Testis (tissue), 2 donors: ENCODE measurements at regions not wholly inside any gene's neighbourhood (a gene's known extent, or its start where the extent isn't known, plus 50 kb on each side); places are given as distances from the start of the nearest gene placed in this dataset.

Experiments used
- DNase-seq: peaks from one replicate; pipeline ENCODE4 v3.0.0-alpha.2; 2019
- H3K27ac ChIP-seq, 2 donors: fragments of 200-600 bp; sonication (generic); one replicate each; pipeline ENCODE4 v1.5.1; 2019
- H3K27me3 ChIP-seq: fragments of 200-600 bp; sonication (generic); one replicate; pipeline ENCODE4 v1.5.1; 2019
- H3K36me3 ChIP-seq: fragments of 200-600 bp; sonication (generic); one replicate; pipeline ENCODE4 v1.5.1; 2017; ENCODE audit warnings: low read depth; ENCODE audit errors: missing control alignments
- H3K4me1 ChIP-seq: fragments of 200-600 bp; sonication (generic); one replicate; pipeline ENCODE4 v1.5.1; 2019
- H3K4me3 ChIP-seq, 2 donors: fragments of 200-600 bp; sonication (generic); one replicate each; pipeline ENCODE4 v1.5.1; 2017 to 2019
- H3K9me3 ChIP-seq: fragments of 200-600 bp; sonication (generic); one replicate; pipeline ENCODE4 v1.5.1; 2017
- CTCF ChIP-seq, 3 experiments: fragments of 450-650 bp in 2 of 3; fragments of 200-600 bp in 1 of 3; sonication (generic) in 1 of 3; IDR thresholded peaks; one replicate each; pipeline ENCODE4 v1.5.1; 2016 to 2019; ENCODE audit warnings: antibody characterized with exemption in 3 of 3, mild to moderate bottlenecking in 2 of 3, moderate library complexity in 1 of 3
- POLR2A ChIP-seq: fragments of 450-650 bp; IDR thresholded peaks from one replicate; pipeline ENCODE4 v1.6.1; 2017; ENCODE audit warnings: antibody characterized with exemption, mild to moderate bottlenecking, moderate library complexity
- WGBS, 2 donors: methylation state at CpG; one replicate each; pipeline ENCODE4 v1.1.5; 2018; 5-methylcytosine and 5-hydroxymethylcytosine counted together
- intact Hi-C: fragments of 100-400 bp; cut with DNase I; formaldehyde crosslinking; loops from one replicate; pipeline ENCODE4 v1.15.1; 2023; ENCODE audit warnings: low total_unique reads

- no peak for TF ChIP-seq POLR2A
- no peak for TF ChIP-seq CTCF (IDR thresholded peaks at IDR 0.05)
- 67 to 70% methylated on average over 4 of the region's 4 CpGs for WGBS, 2 donors
- no peaks in the 10 kb centered on the region for H3K27me3 ChIP-seq
- H3K36me3 ChIP-seq, result no peaks in the 10 kb centered on the region
- H3K9me3 ChIP-seq, result no peaks in the 10 kb centered on the region
- H3K4me3 ChIP-seq, result no peak overlapping the region
- no peaks in the 10 kb centered on the region for H3K4me1 ChIP-seq
- intact Hi-C loops, result no loop called here
- no peak for DNase-seq
- no peak overlapping the region for H3K27ac ChIP-seq
These were observed 603.4 kb downstream of the PTPRU start for GRCh38 chr1:29839726-29840125.

- intact Hi-C loops, result no loop called here
- H3K27ac ChIP-seq, result no peak overlapping the region
- H3K4me1 ChIP-seq, result no peaks in the 10 kb centered on the region
- no peaks in the 10 kb centered on the region for H3K27me3 ChIP-seq
- no peak for DNase-seq
- H3K4me3 ChIP-seq, result no peak overlapping the region
- 89 to 93% methylated on average over 3 of the region's 3 CpGs for WGBS, 2 donors
- H3K9me3 ChIP-seq, result no peaks in the 10 kb centered on the region
- TF ChIP-seq POLR2A, result no peak
- no peak for TF ChIP-seq CTCF (IDR thresholded peaks at IDR 0.05)
- no peaks in the 10 kb centered on the region for H3K36me3 ChIP-seq
These were observed 602.5 kb downstream of the PTPRU start for GRCh38 chr1:29838738-29839320.

GRCh38 chr1:29836651-29837646, 600.6 kb downstream of the PTPRU start:
- DNase-seq, result no peak

GRCh38 chr1:29835874-29836273, 599.6 kb downstream of the PTPRU start:
- no peak overlapping the region for H3K27ac ChIP-seq
- H3K4me3 ChIP-seq, result no peak overlapping the region
- no peak for DNase-seq
- H3K27me3 ChIP-seq, result no peaks in the 10 kb centered on the region
- WGBS, 2 donors, result 77 to 83% methylated on average over 8 of the region's 8 CpGs
- H3K36me3 ChIP-seq, result no peaks in the 10 kb centered on the region
- no peaks in the 10 kb centered on the region for H3K9me3 ChIP-seq
- intact Hi-C loops, result no loop called here
- no peak for TF ChIP-seq CTCF (IDR thresholded peaks at IDR 0.05)
- no peak for TF ChIP-seq POLR2A
- H3K4me1 ChIP-seq, result no peaks in the 10 kb centered on the region

More at GRCh38 chr1:29836651-29837646, 600.6 kb downstream of the PTPRU start:
- H3K27ac ChIP-seq, result no peak overlapping the region
- no peaks in the 10 kb centered on the region for H3K27me3 ChIP-seq
- no peaks in the 10 kb centered on the region for H3K9me3 ChIP-seq
- no peaks in the 10 kb centered on the region for H3K4me1 ChIP-seq
- H3K36me3 ChIP-seq, result no peaks in the 10 kb centered on the region
- intact Hi-C loops, result no loop called here
- no peak overlapping the region for H3K4me3 ChIP-seq
- TF ChIP-seq POLR2A (no peak), CTCF (IDR thresholded peaks at IDR 0.05) (no peak)
- WGBS, 2 donors, result 81 to 86% methylated on average over 9 to 12 of the region's 12 CpGs
